ENCODE measurements at regions not wholly inside any gene's neighbourhood (a gene's known extent, or its start where the extent isn't known, plus 50 kb on each side); places are given as distances from the start of the nearest gene placed in this dataset.

GRCh38 chr9:99595796-99596195 is 225.9 kb upstream of the NR4A3 start:
- ATAC-seq: peak; percentile 84
- no peak overlapping the region for H3K4me3 Mint-ChIP-seq
- H3K4me1 Mint-ChIP-seq: peaks cover 10% of the 10 kb centered on the region
- H3K27ac Mint-ChIP-seq: peak overlapping the region; percentile 25
- no peaks in the 10 kb centered on the region for H3K9me3 Mint-ChIP-seq
- peaks cover 7% of the 10 kb centered on the region for H3K27me3 Mint-ChIP-seq
- peak; percentile 12 for DNase-seq
- H3K36me3 Mint-ChIP-seq (ENCODE audit: low read depth): no peaks in the 10 kb centered on the region

GRCh38 chr9:99601571-99602111 is 220.0 kb upstream of the NR4A3 start:
- no peaks in the 10 kb centered on the region for H3K9me3 Mint-ChIP-seq
- peaks cover 7% of the 10 kb centered on the region for H3K27me3 Mint-ChIP-seq
- H3K36me3 Mint-ChIP-seq (ENCODE audit: low read depth): no peaks in the 10 kb centered on the region
- H3K4me3 Mint-ChIP-seq: no peak overlapping the region
- peaks cover 7% of the 10 kb centered on the region for H3K4me1 Mint-ChIP-seq
- no peak for ATAC-seq
- no peak overlapping the region for H3K27ac Mint-ChIP-seq
- DNase-seq: no peak

- Mint-ChIP-seq H3K27ac (no peak overlapping the region), H3K4me3 (no peak overlapping the region), H3K36me3 (ENCODE audit: low read depth) (no peaks in the 10 kb centered on the region), H3K4me1 (peaks cover 7% of the 10 kb centered on the region), H3K27me3 (peaks cover 4% of the 10 kb centered on the region), H3K9me3 (no peaks in the 10 kb centered on the region)
- DNase-seq (no peak), ATAC-seq (no peak)
These were observed 218.8 kb upstream of the NR4A3 start for GRCh38 chr9:99602854-99603253.

GRCh38 chr9:99605016-99605743 is 216.5 kb upstream of the NR4A3 start:
- Mint-ChIP-seq H3K27ac (no peak overlapping the region), H3K4me1 (peaks cover 7% of the 10 kb centered on the region), H3K9me3 (no peaks in the 10 kb centered on the region), H3K4me3 (no peak overlapping the region), H3K27me3 (peaks cover 4% of the 10 kb centered on the region), H3K36me3 (ENCODE audit: low read depth) (no peaks in the 10 kb centered on the region)
- ATAC-seq: no peak
- no peak for DNase-seq

- peaks cover 8% of the 10 kb centered on the region for H3K27me3 Mint-ChIP-seq
- peaks cover 7% of the 10 kb centered on the region for H3K4me1 Mint-ChIP-seq
- DNase-seq: no peak
- H3K27ac Mint-ChIP-seq: no peak overlapping the region
- H3K4me3 Mint-ChIP-seq: no peak overlapping the region
- no peak for ATAC-seq
- H3K9me3 Mint-ChIP-seq: no peaks in the 10 kb centered on the region
- no peaks in the 10 kb centered on the region for H3K36me3 Mint-ChIP-seq (ENCODE audit: low read depth)
These were observed 215.4 kb upstream of the NR4A3 start for GRCh38 chr9:99606296-99606695.

GRCh38 chr9:99606957-99607356 is 214.7 kb upstream of the NR4A3 start:
- peaks cover 7% of the 10 kb centered on the region for H3K4me1 Mint-ChIP-seq
- H3K27ac Mint-ChIP-seq: no peak overlapping the region
- no peak overlapping the region for H3K4me3 Mint-ChIP-seq
- no peaks in the 10 kb centered on the region for H3K36me3 Mint-ChIP-seq (ENCODE audit: low read depth)
- no peaks in the 10 kb centered on the region for H3K9me3 Mint-ChIP-seq
- no peak for ATAC-seq
- no peak for DNase-seq
- peaks cover 8% of the 10 kb centered on the region for H3K27me3 Mint-ChIP-seq

- H3K27ac Mint-ChIP-seq: no peak overlapping the region
- H3K36me3 Mint-ChIP-seq (ENCODE audit: low read depth): no peaks in the 10 kb centered on the region
- H3K27me3 Mint-ChIP-seq: peaks cover 6% of the 10 kb centered on the region
- ATAC-seq: peak; percentile 27
- peaks cover 2% of the 10 kb centered on the region for H3K4me1 Mint-ChIP-seq
- no peak overlapping the region for H3K4me3 Mint-ChIP-seq
- H3K9me3 Mint-ChIP-seq: no peaks in the 10 kb centered on the region
- no peak for DNase-seq
These were observed 213.7 kb upstream of the NR4A3 start for GRCh38 chr9:99607842-99608448.

- Mint-ChIP-seq H3K4me1 (no peaks in the 10 kb centered on the region), H3K4me3 (no peak overlapping the region), H3K27ac (no peak overlapping the region), H3K27me3 (peaks cover 7% of the 10 kb centered on the region), H3K36me3 (ENCODE audit: low read depth) (no peaks in the 10 kb centered on the region), H3K9me3 (no peaks in the 10 kb centered on the region)
- ATAC-seq (no peak), DNase-seq (no peak)
These were observed 207.3 kb upstream of the NR4A3 start for GRCh38 chr9:99614341-99614740.

- Mint-ChIP-seq H3K36me3 (ENCODE audit: low read depth) (no peaks in the 10 kb centered on the region), H3K27ac (no peak overlapping the region), H3K4me1 (no peaks in the 10 kb centered on the region), H3K4me3 (no peak overlapping the region), H3K9me3 (no peaks in the 10 kb centered on the region), H3K27me3 (peaks cover 3% of the 10 kb centered on the region)
- no peak for ATAC-seq
- DNase-seq: no peak
These were observed 200.6 kb upstream of the NR4A3 start for GRCh38 chr9:99621040-99621439.

GRCh38 chr9:99622679-99623078 is 199.0 kb upstream of the NR4A3 start:
- no peak for DNase-seq
- ATAC-seq: no peak
- Mint-ChIP-seq H3K4me1 (no peaks in the 10 kb centered on the region), H3K27ac (no peak overlapping the region), H3K36me3 (ENCODE audit: low read depth) (no peaks in the 10 kb centered on the region), H3K9me3 (no peaks in the 10 kb centered on the region), H3K4me3 (no peak overlapping the region), H3K27me3 (peaks cover 2% of the 10 kb centered on the region)

- no peak overlapping the region for H3K4me3 Mint-ChIP-seq
These were observed 197.8 kb upstream of the NR4A3 start for GRCh38 chr9:99623780-99624364.

GRCh38 chr9:99624499-99625233 is 197.0 kb upstream of the NR4A3 start:
- Mint-ChIP-seq H3K9me3 (no peaks in the 10 kb centered on the region), H3K4me1 (peaks cover 4% of the 10 kb centered on the region), H3K27ac (no peak overlapping the region), H3K4me3 (no peak overlapping the region), H3K36me3 (ENCODE audit: low read depth) (no peaks in the 10 kb centered on the region), H3K27me3 (no peaks in the 10 kb centered on the region)
- DNase-seq: no peak
- no peak for ATAC-seq

More at GRCh38 chr9:99623780-99624364, 197.8 kb upstream of the NR4A3 start:
- DNase-seq (no peak), ATAC-seq (no peak)
- Mint-ChIP-seq H3K9me3 (no peaks in the 10 kb centered on the region), H3K27me3 (no peaks in the 10 kb centered on the region), H3K4me1 (peaks cover 4% of the 10 kb centered on the region), H3K36me3 (ENCODE audit: low read depth) (no peaks in the 10 kb centered on the region), H3K27ac (no peak overlapping the region)

- Mint-ChIP-seq H3K9me3 (no peaks in the 10 kb centered on the region), H3K4me3 (no peak overlapping the region), H3K36me3 (ENCODE audit: low read depth) (no peaks in the 10 kb centered on the region), H3K27ac (no peak overlapping the region), H3K27me3 (no peaks in the 10 kb centered on the region), H3K4me1 (peaks cover 4% of the 10 kb centered on the region)
- DNase-seq (no peak), ATAC-seq (no peak)
These were observed 195.3 kb upstream of the NR4A3 start for GRCh38 chr9:99626426-99626825.

- Mint-ChIP-seq H3K9me3 (no peaks in the 10 kb centered on the region), H3K4me1 (peaks cover 6% of the 10 kb centered on the region), H3K27ac (no peak overlapping the region), H3K36me3 (ENCODE audit: low read depth) (no peaks in the 10 kb centered on the region), H3K27me3 (no peaks in the 10 kb centered on the region), H3K4me3 (no peak overlapping the region)
- DNase-seq: no peak
- ATAC-seq: no peak
These were observed 193.4 kb upstream of the NR4A3 start for GRCh38 chr9:99628285-99628684.
